ENCODE measurements at regions not wholly inside any gene's neighbourhood (a gene's known extent, or its start where the extent isn't known, plus 50 kb on each side); places are given as distances from the start of the nearest gene placed in this dataset.

GRCh38 chr14:86299994-86300393 is 770.0 kb downstream of the FLRT2 start:
- H3K4me3 ChIP-seq (ENCODE audit: insufficient read depth, low read length) = no peak overlapping the region
- H3K9me3 ChIP-seq (ENCODE audit: low read depth, low read length) = no peaks in the 10 kb centered on the region
- TF ChIP-seq CTCF (IDR thresholded peaks at IDR 0.05; ENCODE audit: extremely low read depth, low read depth, low read length) = no peak
- H3K36me3 ChIP-seq (ENCODE audit: insufficient read depth, low read length) = no peaks in the 10 kb centered on the region
- no peak for DNase-seq (ENCODE audit: insufficient read length, low spot score, missing footprints)
- H3K79me2 ChIP-seq (ENCODE audit: insufficient read depth, low read length) = no peaks in the 10 kb centered on the region
- H3K27me3 ChIP-seq (ENCODE audit: insufficient read depth, low read length) = no peaks in the 10 kb centered on the region
- H4K20me1 ChIP-seq (ENCODE audit: insufficient read depth, low read length) = no peaks in the 10 kb centered on the region
- no peak overlapping the region for H3K4me2 ChIP-seq (ENCODE audit: insufficient read depth, low read length)
- H3K4me1 ChIP-seq (ENCODE audit: insufficient read depth, low read length) = no peaks in the 10 kb centered on the region
- no peak overlapping the region for H3K27ac ChIP-seq (ENCODE audit: low read depth, low read length)
- H2AFZ ChIP-seq (ENCODE audit: low read length) = no peak overlapping the region

- no peaks in the 10 kb centered on the region for H3K9me3 ChIP-seq (ENCODE audit: low read depth, low read length)
- H3K27ac ChIP-seq (ENCODE audit: low read depth, low read length) = no peak overlapping the region
- no peak for TF ChIP-seq CTCF (IDR thresholded peaks at IDR 0.05; ENCODE audit: extremely low read depth, low read depth, low read length)
- no peaks in the 10 kb centered on the region for H3K79me2 ChIP-seq (ENCODE audit: insufficient read depth, low read length)
- no peaks in the 10 kb centered on the region for H4K20me1 ChIP-seq (ENCODE audit: insufficient read depth, low read length)
- no peaks in the 10 kb centered on the region for H3K36me3 ChIP-seq (ENCODE audit: insufficient read depth, low read length)
- no peak for DNase-seq (ENCODE audit: insufficient read length, low spot score, missing footprints)
- no peaks in the 10 kb centered on the region for H3K4me1 ChIP-seq (ENCODE audit: insufficient read depth, low read length)
- no peak overlapping the region for H2AFZ ChIP-seq (ENCODE audit: low read length)
- no peak overlapping the region for H3K4me2 ChIP-seq (ENCODE audit: insufficient read depth, low read length)
- no peaks in the 10 kb centered on the region for H3K27me3 ChIP-seq (ENCODE audit: insufficient read depth, low read length)
- no peak overlapping the region for H3K4me3 ChIP-seq (ENCODE audit: insufficient read depth, low read length)
Observed at GRCh38 chr14:86296173-86296572, 766.2 kb downstream of the FLRT2 start.

GRCh38 chr14:86288336-86288735 is 758.4 kb downstream of the FLRT2 start:
- Histone ChIP-seq H3K27me3 (ENCODE audit: insufficient read depth, low read length) (no peaks in the 10 kb centered on the region), H3K4me1 (ENCODE audit: insufficient read depth, low read length) (no peaks in the 10 kb centered on the region), H4K20me1 (ENCODE audit: insufficient read depth, low read length) (no peaks in the 10 kb centered on the region), H3K4me3 (ENCODE audit: insufficient read depth, low read length) (no peak overlapping the region), H3K79me2 (ENCODE audit: insufficient read depth, low read length) (no peaks in the 10 kb centered on the region), H3K9me3 (ENCODE audit: low read depth, low read length) (no peaks in the 10 kb centered on the region), H3K36me3 (ENCODE audit: insufficient read depth, low read length) (no peaks in the 10 kb centered on the region), H3K27ac (ENCODE audit: low read depth, low read length) (no peak overlapping the region), H2AFZ (ENCODE audit: low read length) (no peak overlapping the region), H3K4me2 (ENCODE audit: insufficient read depth, low read length) (no peak overlapping the region)
- TF ChIP-seq CTCF (IDR thresholded peaks at IDR 0.05; ENCODE audit: extremely low read depth, low read depth, low read length) = no peak
- DNase-seq (ENCODE audit: insufficient read length, low spot score, missing footprints) = no peak

- H3K4me2 ChIP-seq (ENCODE audit: insufficient read depth, low read length) = no peak overlapping the region
- no peaks in the 10 kb centered on the region for H3K36me3 ChIP-seq (ENCODE audit: insufficient read depth, low read length)
- no peak overlapping the region for H3K4me3 ChIP-seq (ENCODE audit: insufficient read depth, low read length)
- H3K4me1 ChIP-seq (ENCODE audit: insufficient read depth, low read length) = no peaks in the 10 kb centered on the region
- no peak overlapping the region for H2AFZ ChIP-seq (ENCODE audit: low read length)
- peaks cover 3% of the 10 kb centered on the region for H3K9me3 ChIP-seq (ENCODE audit: low read depth, low read length)
- DNase-seq (ENCODE audit: insufficient read length, low spot score, missing footprints) = no peak
- TF ChIP-seq CTCF (IDR thresholded peaks at IDR 0.05; ENCODE audit: extremely low read depth, low read depth, low read length) = no peak
- no peaks in the 10 kb centered on the region for H3K79me2 ChIP-seq (ENCODE audit: insufficient read depth, low read length)
- no peaks in the 10 kb centered on the region for H3K27me3 ChIP-seq (ENCODE audit: insufficient read depth, low read length)
- H4K20me1 ChIP-seq (ENCODE audit: insufficient read depth, low read length) = no peaks in the 10 kb centered on the region
- no peak overlapping the region for H3K27ac ChIP-seq (ENCODE audit: low read depth, low read length)
Observed at GRCh38 chr14:86279405-86279804, 749.5 kb downstream of the FLRT2 start.
